Stimulated activated CD4-positive, alpha-beta T cell treated with anti-CD3 and anti-CD28 coated beads, TNF-alpha, amount 100 ng/mL, for 4 hours (primary cell): ENCODE measurements at regions not wholly inside any gene's neighbourhood (a gene's known extent, or its start where the extent isn't known, plus 50 kb on each side); places are given as distances from the start of the nearest gene placed in this dataset.

ENCODE experiments used
- DNase-seq, 3 experiments: peaks; one replicate each; pipeline ENCODE4 v3.0.0-alpha.2; 2020; ENCODE audit warnings: low read depth in 3 of 3

- no peak for DNase-seq
Measured at GRCh38 chr3:177430653-177431052, 233.4 kb upstream of the TBL1XR1 start.

- no peak for DNase-seq
Measured at GRCh38 chr3:177431525-177432176, 234.4 kb upstream of the TBL1XR1 start.

GRCh38 chr3:177435301-177435700 is 238.0 kb upstream of the TBL1XR1 start:
- DNase-seq = no peak

- DNase-seq = no peak
Measured at GRCh38 chr3:177437513-177438337, 240.4 kb upstream of the TBL1XR1 start.

GRCh38 chr3:177438596-177439220 is 241.4 kb upstream of the TBL1XR1 start:
- DNase-seq = no peak

- DNase-seq = no peak
Measured at GRCh38 chr3:177439694-177440269, 242.5 kb upstream of the TBL1XR1 start.

GRCh38 chr3:177440456-177441104 is 243.3 kb upstream of the TBL1XR1 start:
- DNase-seq = no peak

- DNase-seq = no peak
Measured at GRCh38 chr3:177441276-177441812, 244.1 kb upstream of the TBL1XR1 start.

GRCh38 chr3:177441813-177442646 is 244.7 kb upstream of the TBL1XR1 start:
- DNase-seq = no peak

GRCh38 chr3:177443469-177443868 is 246.2 kb upstream of the TBL1XR1 start:
- DNase-seq = no peak

GRCh38 chr3:177444696-177445095 is 247.4 kb upstream of the TBL1XR1 start:
- DNase-seq = no peak

GRCh38 chr3:177445549-177445948 is 248.3 kb upstream of the TBL1XR1 start:
- DNase-seq = no peak

GRCh38 chr3:177446165-177446601 is 248.9 kb upstream of the TBL1XR1 start:
- no peak for DNase-seq

- no peak for DNase-seq
Measured at GRCh38 chr3:177447938-177448337, 250.7 kb upstream of the TBL1XR1 start.

- no peak for DNase-seq
Measured at GRCh38 chr3:177448987-177449359, 251.7 kb upstream of the TBL1XR1 start.

GRCh38 chr3:177449360-177450006 is 252.2 kb upstream of the TBL1XR1 start:
- DNase-seq = no peak

- no peak for DNase-seq
Measured at GRCh38 chr3:177451301-177451750, 254.0 kb upstream of the TBL1XR1 start.

GRCh38 chr3:177451864-177452830 is 254.9 kb upstream of the TBL1XR1 start:
- DNase-seq = no peak
